Muscle layer of colon (tissue), 2 donors: ENCODE measurements at regions not wholly inside any gene's neighbourhood (a gene's known extent, or its start where the extent isn't known, plus 50 kb on each side); places are given as distances from the start of the nearest gene placed in this dataset.

Experiments
- H3K27ac ChIP-seq: one replicate; pipeline ENCODE4 v1.7.0; 2013; ENCODE audit warnings: low read depth, mild to moderate bottlenecking, low read length, moderate library complexity
- H3K27me3 ChIP-seq, 2 donors: one replicate each; pipeline ENCODE4 v1.7.0; 2013; ENCODE audit warnings: low read length in 2 of 2, mild to moderate bottlenecking in 2 of 2; ENCODE audit not compliant: insufficient read depth in 2 of 2, control insufficient read depth in 1 of 2
- H3K36me3 ChIP-seq: one replicate; pipeline ENCODE4 v1.7.0; 2013; ENCODE audit warnings: mild to moderate bottlenecking, low read length; ENCODE audit not compliant: insufficient read depth
- H3K4me1 ChIP-seq: one replicate; pipeline ENCODE4 v1.7.0; 2013; ENCODE audit warnings: mild to moderate bottlenecking, low read length; ENCODE audit not compliant: insufficient read depth
- H3K4me3 ChIP-seq, 2 donors: one replicate each; pipeline ENCODE4 v1.7.0; 2013; ENCODE audit warnings: low read length in 2 of 2, low read depth in 1 of 2, mild to moderate bottlenecking in 1 of 2, moderate library complexity in 1 of 2
- H3K9ac ChIP-seq: one replicate; pipeline ENCODE4 v1.7.0; 2013; ENCODE audit warnings: low read length
- H3K9me3 ChIP-seq: one replicate; pipeline ENCODE4 v1.7.0; 2013; ENCODE audit warnings: mild to moderate bottlenecking, low read length
- donor health status: abdominal sarcoma.
- donor health status: Adenocarcinoma of cecum.

DNA sequence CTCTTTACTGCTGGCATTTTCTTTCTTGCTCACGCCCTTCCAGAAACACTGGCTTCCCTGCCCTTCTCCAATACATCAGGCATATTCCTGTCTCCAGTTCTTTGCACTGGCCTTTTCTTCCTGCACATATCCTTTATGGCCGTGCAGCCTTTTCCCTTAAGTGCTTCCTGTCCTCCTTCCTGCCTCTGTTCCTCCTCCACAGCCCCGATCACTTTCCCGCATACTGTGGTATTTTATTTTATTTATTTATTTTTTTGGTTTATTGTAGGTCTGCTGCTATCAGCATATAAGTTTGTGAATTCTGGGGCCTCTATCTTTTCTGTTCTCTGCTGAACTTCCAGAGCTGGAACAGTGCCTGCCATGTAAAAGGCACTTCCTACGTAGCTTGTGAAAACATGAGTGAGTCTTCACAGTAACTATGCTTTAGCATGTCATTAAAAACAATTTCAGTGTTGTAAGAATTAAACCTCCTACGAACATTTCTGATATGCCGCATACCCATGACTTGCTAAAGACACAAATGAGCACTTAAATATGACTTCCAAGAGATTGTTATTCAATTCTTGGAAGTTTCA, 289.1 kb downstream of the TRIB2 start:
- Histone ChIP-seq H3K27ac (no peak overlapping the region), H3K9ac (no peak overlapping the region), H3K4me3 (no peak overlapping the region), H3K36me3 (no peaks in the 10 kb centered on the region), H3K9me3 (no peaks in the 10 kb centered on the region), H3K4me1 (peaks cover 29% of the 10 kb centered on the region), H3K27me3 (no peaks in the 10 kb centered on the region)

DNA sequence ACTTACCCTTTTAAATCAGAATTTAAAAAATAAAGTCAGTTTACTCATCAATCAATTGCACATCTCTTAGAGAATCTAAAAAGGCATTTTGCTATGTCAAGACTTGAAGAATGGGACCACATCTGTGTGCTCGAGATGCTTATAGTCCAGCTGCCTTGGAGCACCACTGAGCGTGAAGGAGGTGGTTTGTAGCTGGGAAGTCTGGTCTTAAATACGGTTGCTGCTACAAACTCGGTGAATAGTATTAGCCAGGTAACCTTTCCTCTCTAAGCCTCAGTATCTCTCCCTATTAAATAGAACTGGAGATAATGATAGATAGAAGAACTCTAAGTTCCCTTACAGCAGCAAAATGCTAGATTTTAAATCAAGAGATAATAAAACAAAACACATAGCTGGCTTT, 289.7 kb downstream of the TRIB2 start:
- Histone ChIP-seq H3K4me1 (peaks cover 24% of the 10 kb centered on the region), H3K4me3 (peak overlapping the region in 1 of 2 donors; percentile 2), H3K9me3 (no peaks in the 10 kb centered on the region), H3K27me3 (no peaks in the 10 kb centered on the region), H3K27ac (peak overlapping the region; percentile 30), H3K36me3 (no peaks in the 10 kb centered on the region), H3K9ac (no peak overlapping the region)

DNA sequence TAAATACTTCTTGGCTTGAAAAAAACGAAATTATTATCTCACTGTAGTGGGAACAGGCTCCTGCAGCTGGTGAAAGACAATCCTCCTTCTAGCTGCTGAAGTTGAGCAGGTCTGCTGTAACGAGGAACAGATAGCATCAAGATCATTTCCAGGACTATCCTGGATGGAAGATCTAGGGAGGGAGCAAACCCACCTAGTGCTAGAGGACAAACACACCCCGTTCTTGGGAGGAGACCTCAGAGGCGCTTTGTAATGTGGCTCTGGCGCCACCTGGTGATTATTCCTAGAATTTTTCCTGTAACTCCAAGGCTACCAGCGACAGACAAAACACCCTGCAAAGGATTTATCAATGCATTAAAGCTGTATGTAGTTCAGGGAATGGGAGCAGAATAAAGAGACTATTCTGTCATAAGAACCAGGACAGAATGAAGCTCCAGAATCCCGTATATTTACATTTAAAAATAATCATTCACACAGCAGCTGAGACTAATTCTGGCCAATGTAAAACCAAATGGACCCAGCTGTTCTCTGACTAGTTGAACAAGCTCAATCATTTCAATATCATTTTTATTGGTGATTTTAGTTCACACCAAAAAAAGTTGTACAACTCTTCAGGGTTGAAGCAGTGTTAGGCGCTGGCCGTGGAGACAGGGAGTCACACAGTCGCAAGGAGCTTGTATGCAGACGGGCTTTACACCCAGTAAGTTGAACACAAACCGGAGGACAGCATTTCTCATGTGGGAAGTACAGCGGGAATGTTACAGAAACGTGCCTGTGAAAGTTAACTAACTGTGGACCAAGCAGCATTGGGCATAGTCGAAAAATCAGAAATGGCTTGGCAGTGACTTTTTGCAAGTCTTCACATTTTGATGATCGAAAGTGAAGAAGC, 290.3 kb downstream of the TRIB2 start:
- H3K9ac ChIP-seq, result no peak overlapping the region
- H3K27ac ChIP-seq, result peak overlapping the region; percentile 30
- H3K9me3 ChIP-seq, result no peaks in the 10 kb centered on the region
- H3K36me3 ChIP-seq, result no peaks in the 10 kb centered on the region
- no peaks in the 10 kb centered on the region for H3K27me3 ChIP-seq
- peaks cover 22% of the 10 kb centered on the region for H3K4me1 ChIP-seq
- peak overlapping the region; percentile 2 to 3 for H3K4me3 ChIP-seq

DNA sequence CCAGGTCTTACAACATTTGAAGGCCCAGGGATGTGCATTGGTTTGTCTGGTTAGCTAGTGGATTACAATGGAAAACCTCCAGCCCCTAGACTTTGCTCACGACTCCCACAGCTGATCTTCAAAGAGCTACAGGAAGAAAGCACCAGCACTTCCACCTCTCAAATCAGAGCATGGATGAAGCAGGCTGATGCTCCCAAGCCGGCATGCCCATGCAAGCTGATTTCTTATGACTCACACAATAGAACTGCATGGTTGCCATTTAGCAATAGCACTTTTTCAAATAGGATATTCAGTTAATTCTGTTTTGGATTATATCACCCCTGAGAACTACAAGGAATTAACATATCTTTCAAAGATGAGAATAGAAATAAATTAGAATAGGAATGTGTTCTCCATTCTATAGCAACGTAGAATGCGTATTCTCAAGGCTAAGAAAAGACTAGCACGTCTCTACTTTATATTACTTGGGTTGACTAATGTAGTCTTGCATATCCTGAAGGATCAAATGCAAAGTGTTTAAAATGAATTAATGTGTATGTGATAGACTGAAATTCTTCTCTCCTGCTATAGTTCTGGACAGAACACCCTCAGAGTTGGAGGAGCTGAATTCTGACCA, 292.4 kb downstream of the TRIB2 start:
- Histone ChIP-seq H3K27me3 (peaks cover 0 to 8% of the 10 kb centered on the region in 2 donors), H3K27ac (no peak overlapping the region), H3K4me3 (no peak overlapping the region), H3K9me3 (no peaks in the 10 kb centered on the region), H3K36me3 (no peaks in the 10 kb centered on the region), H3K4me1 (peaks cover 11% of the 10 kb centered on the region), H3K9ac (no peak overlapping the region)

DNA sequence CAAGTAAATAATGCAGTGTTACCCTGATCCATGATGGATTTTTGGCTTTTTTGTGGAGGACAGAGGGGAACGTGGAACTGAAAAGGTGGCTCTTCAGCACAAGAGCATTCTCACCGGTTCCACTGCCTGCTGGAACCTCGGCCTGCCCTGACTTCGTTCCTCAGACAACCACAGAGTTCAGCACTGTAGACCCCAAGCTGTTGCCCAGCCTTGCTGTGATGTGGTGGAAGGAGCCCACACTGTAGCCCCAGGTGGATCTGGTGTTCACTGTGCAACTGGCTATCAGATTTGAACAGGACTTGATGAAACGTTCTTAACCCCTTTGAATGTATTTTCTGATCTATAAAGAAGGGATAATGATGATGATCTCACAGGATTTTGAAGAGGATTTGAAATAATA, 293.5 kb downstream of the TRIB2 start:
- no peak overlapping the region for H3K27ac ChIP-seq
- H3K9ac ChIP-seq, result no peak overlapping the region
- H3K4me1 ChIP-seq, result peaks cover 11% of the 10 kb centered on the region
- no peaks in the 10 kb centered on the region for H3K9me3 ChIP-seq
- H3K36me3 ChIP-seq, result no peaks in the 10 kb centered on the region
- no peak overlapping the region for H3K4me3 ChIP-seq
- H3K27me3 ChIP-seq, result peaks cover 0 to 8% of the 10 kb centered on the region in 2 donors

DNA sequence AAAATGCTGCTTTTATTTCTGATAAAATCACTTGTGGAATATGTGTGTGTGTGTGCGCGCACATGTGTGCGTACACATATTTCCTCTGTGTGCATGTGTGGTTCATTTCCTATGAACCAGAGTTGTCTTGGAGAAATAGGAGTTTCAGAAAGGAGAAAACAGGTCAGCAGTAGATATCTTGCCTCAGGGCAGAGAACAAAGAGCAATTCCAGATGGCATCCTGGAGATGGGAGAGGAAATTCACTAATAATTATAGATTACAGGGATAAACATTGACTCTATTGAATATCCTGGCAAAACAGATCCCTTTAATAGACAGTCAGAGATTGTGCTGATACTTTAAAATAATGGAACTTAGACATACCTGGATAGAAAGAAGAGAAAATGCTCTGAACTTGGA, 298.0 kb downstream of the TRIB2 start:
- H3K27me3 ChIP-seq, result peaks cover 0 to 8% of the 10 kb centered on the region in 2 donors
- no peaks in the 10 kb centered on the region for H3K9me3 ChIP-seq
- no peak overlapping the region for H3K27ac ChIP-seq
- no peak overlapping the region for H3K4me3 ChIP-seq
- H3K36me3 ChIP-seq, result no peaks in the 10 kb centered on the region
- no peak overlapping the region for H3K9ac ChIP-seq
- no peaks in the 10 kb centered on the region for H3K4me1 ChIP-seq

DNA sequence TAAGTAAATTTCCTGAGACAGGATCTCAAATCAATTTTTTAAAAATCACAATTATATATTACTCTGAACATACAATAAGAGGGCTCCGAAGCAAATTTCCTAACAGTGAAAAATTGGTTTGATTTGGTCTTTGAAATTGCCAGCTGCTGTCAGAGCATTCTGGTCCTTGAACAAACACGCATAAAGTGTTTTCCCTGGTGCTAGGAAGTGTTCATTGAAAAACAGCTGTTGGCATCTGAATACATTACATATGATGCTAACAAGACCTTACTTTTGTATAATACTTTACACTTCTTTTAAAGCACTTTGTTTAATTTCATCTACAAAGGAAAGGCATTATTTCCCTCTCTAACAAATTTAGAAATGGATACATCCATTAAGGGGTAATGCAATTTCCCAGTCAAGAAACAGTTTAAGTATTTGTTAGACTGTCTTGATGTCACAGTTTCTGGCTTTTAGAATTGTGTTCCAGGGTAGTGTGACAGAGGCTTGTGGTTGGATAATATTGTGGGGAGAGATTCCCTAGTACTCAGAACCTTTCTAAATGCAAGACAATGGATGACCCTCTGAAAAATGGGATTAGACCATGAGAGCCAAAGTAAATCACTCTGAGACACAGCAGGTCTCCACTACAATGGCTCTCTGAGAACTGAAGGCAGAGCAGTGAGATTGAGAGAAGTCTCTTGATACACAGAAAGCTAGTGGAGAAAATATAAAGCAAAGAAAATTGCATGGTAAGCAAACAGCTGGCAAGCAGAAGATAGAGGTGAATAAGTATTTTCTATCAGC, 299.0 kb downstream of the TRIB2 start:
- Histone ChIP-seq H3K9ac (no peak overlapping the region), H3K9me3 (no peaks in the 10 kb centered on the region), H3K4me3 (no peak overlapping the region), H3K36me3 (no peaks in the 10 kb centered on the region), H3K4me1 (no peaks in the 10 kb centered on the region), H3K27ac (no peak overlapping the region), H3K27me3 (peaks cover 0 to 8% of the 10 kb centered on the region in 2 donors)

DNA sequence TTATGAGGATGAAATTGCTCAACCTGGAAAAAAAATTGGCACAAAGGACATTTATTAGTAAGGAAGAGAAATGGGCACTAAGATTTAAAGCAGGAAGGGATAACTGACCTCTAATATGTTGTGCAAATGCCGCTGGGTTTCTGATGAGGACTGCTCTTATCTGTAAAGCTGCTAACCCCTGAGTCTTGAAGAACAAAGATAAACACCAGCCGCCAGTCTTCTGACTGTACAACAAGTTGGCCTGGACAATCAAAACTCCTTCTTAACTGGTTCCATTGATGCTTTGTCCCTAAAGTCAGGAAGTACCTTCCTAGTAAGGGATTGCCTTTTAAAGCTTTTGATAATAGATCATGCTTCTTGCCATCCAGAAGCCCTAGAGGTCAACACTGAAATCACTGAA, 301.8 kb downstream of the TRIB2 start:
- no peaks in the 10 kb centered on the region for H3K36me3 ChIP-seq
- H3K9ac ChIP-seq, result no peak overlapping the region
- no peaks in the 10 kb centered on the region for H3K4me1 ChIP-seq
- peaks cover 0 to 1% of the 10 kb centered on the region in 2 donors for H3K27me3 ChIP-seq
- no peaks in the 10 kb centered on the region for H3K9me3 ChIP-seq
- H3K4me3 ChIP-seq, result no peak overlapping the region
- H3K27ac ChIP-seq, result no peak overlapping the region

DNA sequence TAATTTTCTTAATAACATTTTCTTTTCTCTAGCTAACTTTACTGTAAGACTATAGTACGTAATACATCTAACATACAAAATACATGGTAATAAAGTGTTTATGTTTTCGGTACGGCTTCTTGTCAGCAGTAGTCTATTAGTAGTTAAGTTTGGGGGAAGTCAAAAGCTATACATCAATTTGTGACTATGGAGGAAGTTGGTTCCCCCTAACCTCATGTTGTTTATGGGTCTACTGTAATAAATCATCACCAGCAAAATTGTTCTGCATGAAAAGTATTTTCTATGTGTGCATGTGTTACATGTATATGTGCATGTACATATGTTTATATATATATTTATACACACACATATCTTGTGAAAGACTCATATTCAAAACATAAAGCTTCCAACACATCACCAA, 303.0 kb downstream of the TRIB2 start:
- H3K9me3 ChIP-seq, result no peaks in the 10 kb centered on the region
- H3K27ac ChIP-seq, result no peak overlapping the region
- H3K36me3 ChIP-seq, result no peaks in the 10 kb centered on the region
- no peaks in the 10 kb centered on the region for H3K27me3 ChIP-seq
- H3K9ac ChIP-seq, result no peak overlapping the region
- H3K4me1 ChIP-seq, result no peaks in the 10 kb centered on the region
- no peak overlapping the region for H3K4me3 ChIP-seq

DNA sequence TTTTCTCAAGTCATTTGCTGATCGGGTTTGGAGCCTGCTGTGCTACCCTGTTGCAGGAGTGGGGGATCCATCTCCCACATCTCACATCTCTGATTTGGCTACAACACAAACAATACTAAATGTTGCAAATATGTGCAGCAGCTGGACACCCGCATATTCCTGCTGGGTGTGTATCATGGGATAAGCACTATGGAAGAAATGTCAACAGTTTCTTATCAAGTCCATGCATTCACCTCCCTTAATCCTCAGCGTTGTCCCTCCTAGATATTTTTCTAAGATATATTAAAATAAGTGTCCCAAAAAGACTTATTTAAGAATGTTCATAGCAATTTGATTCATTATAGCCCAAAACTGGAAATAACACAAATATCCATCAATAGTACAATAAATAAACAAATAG, 303.7 kb downstream of the TRIB2 start:
- Histone ChIP-seq H3K9ac (no peak overlapping the region), H3K4me3 (no peak overlapping the region), H3K27ac (no peak overlapping the region), H3K36me3 (no peaks in the 10 kb centered on the region), H3K4me1 (no peaks in the 10 kb centered on the region), H3K27me3 (no peaks in the 10 kb centered on the region), H3K9me3 (no peaks in the 10 kb centered on the region)

DNA sequence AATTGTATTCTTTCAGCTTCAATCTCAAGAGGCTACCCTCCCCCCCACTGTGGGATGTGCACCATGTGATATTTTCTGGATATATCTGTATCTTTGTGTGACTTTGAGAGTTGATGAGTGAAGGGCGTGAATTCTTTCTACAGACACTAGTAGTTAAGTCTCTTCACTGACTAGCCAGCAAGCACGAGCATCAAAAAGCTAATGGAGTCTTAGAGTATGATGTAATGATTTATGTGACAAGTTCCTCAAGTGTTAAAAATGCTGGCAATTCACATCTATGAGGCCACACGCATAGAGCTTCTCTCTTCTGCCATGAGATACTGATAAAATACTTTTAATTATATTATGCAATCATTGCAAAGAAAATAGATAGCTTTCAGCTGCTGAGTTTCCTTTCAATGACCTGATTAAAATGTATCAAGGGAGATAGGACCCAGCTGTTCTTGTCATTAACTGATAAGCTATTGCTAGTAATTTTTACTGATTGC, 304.8 kb downstream of the TRIB2 start:
- Histone ChIP-seq H3K9me3 (no peaks in the 10 kb centered on the region), H3K27me3 (no peaks in the 10 kb centered on the region), H3K4me1 (no peaks in the 10 kb centered on the region), H3K9ac (no peak overlapping the region), H3K27ac (no peak overlapping the region), H3K36me3 (no peaks in the 10 kb centered on the region), H3K4me3 (no peak overlapping the region)
